ENCODE measurements at regions not wholly inside any gene's neighbourhood (a gene's known extent, or its start where the extent isn't known, plus 50 kb on each side); places are given as distances from the start of the nearest gene placed in this dataset.

GRCh38 chr2:238701341-238702206 is 146.3 kb upstream of the TWIST2 start:
- TF ChIP-seq REST (IDR thresholded peaks at IDR 0.05; ENCODE audit: low read depth) (no peak), CEBPB (IDR thresholded peaks at IDR 0.05) (no peak), USF1 (IDR thresholded peaks at IDR 0.05) (no peak), TAF1 (IDR thresholded peaks at IDR 0.05; ENCODE audit: low read depth) (no peak), FOXM1 (IDR thresholded peaks at IDR 0.05; ENCODE audit: borderline replicate concordance, low read depth) (no peak), EGR1 (IDR thresholded peaks at IDR 0.05) (no peak), TCF12 (IDR thresholded peaks at IDR 0.05; ENCODE audit: low read depth) (no peak), YY1 (IDR thresholded peaks at IDR 0.05; ENCODE audit: low read depth) (no peak), TEAD4 (IDR thresholded peaks at IDR 0.05) (no peak), ZBTB7A (IDR thresholded peaks at IDR 0.05; ENCODE audit: low read depth) (no peak), CREB1 (IDR thresholded peaks at IDR 0.05; ENCODE audit: low read depth) (no peak), NFIC (IDR thresholded peaks at IDR 0.05) (no peak), EP300 (IDR thresholded peaks at IDR 0.05; ENCODE audit: borderline replicate concordance) (no peak)
- TF ChIP-seq, protein P1, sequence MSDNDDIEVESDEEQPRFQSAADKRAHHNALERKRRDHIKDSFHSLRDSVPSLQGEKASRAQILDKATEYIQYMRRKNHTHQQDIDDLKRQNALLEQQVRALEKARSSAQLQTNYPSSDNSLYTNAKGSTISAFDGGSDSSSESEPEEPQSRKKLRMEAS (IDR thresholded peaks at IDR 0.05) = no peak

GRCh38 chr2:238702276-238703052 is 145.4 kb upstream of the TWIST2 start:
- TF ChIP-seq REST (IDR thresholded peaks at IDR 0.05; ENCODE audit: low read depth) (no peak), USF1 (IDR thresholded peaks at IDR 0.05) (no peak), CREB1 (IDR thresholded peaks at IDR 0.05; ENCODE audit: low read depth) (no peak), ZBTB7A (IDR thresholded peaks at IDR 0.05; ENCODE audit: low read depth) (no peak), TEAD4 (IDR thresholded peaks at IDR 0.05) (no peak), EGR1 (IDR thresholded peaks at IDR 0.05) (no peak), EP300 (IDR thresholded peaks at IDR 0.05; ENCODE audit: borderline replicate concordance) (no peak), TAF1 (IDR thresholded peaks at IDR 0.05; ENCODE audit: low read depth) (no peak), RAD21 (IDR thresholded peaks at IDR 0.05; ENCODE audit: low read depth) (no peak), NFIC (IDR thresholded peaks at IDR 0.05) (no peak), TCF12 (IDR thresholded peaks at IDR 0.05; ENCODE audit: low read depth) (no peak), CEBPB (IDR thresholded peaks at IDR 0.05) (no peak), YY1 (IDR thresholded peaks at IDR 0.05; ENCODE audit: low read depth) (no peak), FOXM1 (IDR thresholded peaks at IDR 0.05; ENCODE audit: borderline replicate concordance, low read depth) (no peak)
- TF ChIP-seq, protein P1 (IDR thresholded peaks at IDR 0.05) = no peak

- TF ChIP-seq EGR1 (IDR thresholded peaks at IDR 0.05) (no peak), USF1 (IDR thresholded peaks at IDR 0.05) (no peak), CREB1 (IDR thresholded peaks at IDR 0.05; ENCODE audit: low read depth) (no peak), EP300 (IDR thresholded peaks at IDR 0.05; ENCODE audit: borderline replicate concordance) (no peak), FOXM1 (IDR thresholded peaks at IDR 0.05; ENCODE audit: borderline replicate concordance, low read depth) (no peak), RAD21 (IDR thresholded peaks at IDR 0.05; ENCODE audit: low read depth) (no peak), TAF1 (IDR thresholded peaks at IDR 0.05; ENCODE audit: low read depth) (no peak), YY1 (IDR thresholded peaks at IDR 0.05; ENCODE audit: low read depth) (no peak), TEAD4 (IDR thresholded peaks at IDR 0.05) (no peak), TCF12 (IDR thresholded peaks at IDR 0.05; ENCODE audit: low read depth) (no peak), CEBPB (IDR thresholded peaks at IDR 0.05) (no peak)
- TF ChIP-seq, protein P1 (IDR thresholded peaks at IDR 0.05) = no peak
Observed at GRCh38 chr2:238703053-238703415, 144.9 kb upstream of the TWIST2 start.

DNA sequence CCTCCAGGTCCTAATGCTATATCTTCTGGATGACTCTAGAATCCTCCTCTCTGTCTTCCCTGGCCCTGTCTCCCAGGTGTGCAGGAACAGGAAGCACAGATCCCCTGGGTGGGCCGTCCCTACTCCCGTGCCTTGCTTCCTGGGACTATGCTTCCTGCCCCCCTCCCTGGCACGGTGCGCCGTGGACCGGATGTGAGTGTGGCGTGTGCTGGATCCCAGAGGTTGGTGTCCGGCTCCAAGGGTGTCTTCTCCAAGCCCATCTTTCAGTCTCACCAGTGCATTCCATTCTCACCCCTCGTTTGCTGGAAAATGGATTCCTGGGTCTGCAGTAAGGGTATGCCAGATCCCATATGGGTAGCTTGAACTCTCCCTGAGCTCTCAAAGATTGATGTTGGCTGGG is 144.4 kb upstream of the TWIST2 start:
- TF ChIP-seq USF1 (IDR thresholded peaks at IDR 0.05) (no peak), EP300 (IDR thresholded peaks at IDR 0.05; ENCODE audit: borderline replicate concordance) (no peak), CEBPB (IDR thresholded peaks at IDR 0.05) (no peak), NFIC (IDR thresholded peaks at IDR 0.05) (no peak), EGR1 (IDR thresholded peaks at IDR 0.05) (no peak), ZBTB7A (IDR thresholded peaks at IDR 0.05; ENCODE audit: low read depth) (no peak), RAD21 (IDR thresholded peaks at IDR 0.05; ENCODE audit: low read depth) (no peak), YY1 (IDR thresholded peaks at IDR 0.05; ENCODE audit: low read depth) (no peak)

Data from Ishikawa (cell line).